HG02588 (cell line): ENCODE measurements at regions not wholly inside any gene's neighbourhood (a gene's known extent, or its start where the extent isn't known, plus 50 kb on each side); places are given as distances from the start of the nearest gene placed in this dataset.

Experiments used
- ATAC-seq: cut with Tn5 transposase; IDR thresholded peaks from one replicate; pipeline ENCODE4 v1.9.1; 2021; ENCODE audit warnings: mild to moderate bottlenecking, moderate library complexity; ENCODE audit not compliant: unreplicated experiment

DNA sequence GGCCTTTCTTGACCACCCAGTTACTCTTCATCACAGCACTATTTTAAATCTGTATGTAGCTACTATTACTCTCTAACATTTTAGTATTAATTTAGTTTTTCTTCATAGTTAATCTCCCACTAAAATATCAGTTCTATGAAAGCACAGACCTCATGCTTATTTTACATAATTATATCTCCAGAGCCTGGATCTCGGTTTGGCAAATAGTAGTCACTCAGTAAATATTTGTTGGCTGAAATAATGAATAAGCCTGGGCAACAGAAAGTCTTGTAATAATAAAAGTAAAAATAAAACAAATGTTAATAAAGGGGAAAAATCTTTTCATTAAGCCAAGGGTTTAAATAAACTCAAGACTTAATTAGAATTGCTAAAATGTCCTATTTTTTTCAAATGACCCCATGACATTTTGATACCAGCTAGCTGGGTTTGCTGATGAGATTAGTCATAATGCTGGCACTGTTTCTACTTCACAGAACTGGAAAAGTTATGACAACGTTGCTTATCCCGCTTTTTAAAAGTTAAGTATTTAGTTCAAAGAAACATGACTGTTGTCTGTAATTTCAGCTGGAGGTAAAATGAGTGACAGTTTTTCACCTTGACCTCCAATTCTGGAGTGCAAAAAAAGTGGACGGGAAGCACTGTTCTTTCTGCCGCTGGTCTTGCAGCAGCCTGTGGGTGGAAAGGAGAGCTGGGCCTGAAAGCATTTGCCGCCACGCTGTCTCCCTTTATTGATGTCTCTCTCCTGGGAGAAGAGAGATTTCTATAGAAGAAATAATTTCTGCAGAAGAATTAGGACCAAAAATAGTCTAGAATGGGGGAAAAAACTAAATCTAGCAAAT, 85.2 kb upstream of the SPATA13 start:
- no peak for ATAC-seq

DNA sequence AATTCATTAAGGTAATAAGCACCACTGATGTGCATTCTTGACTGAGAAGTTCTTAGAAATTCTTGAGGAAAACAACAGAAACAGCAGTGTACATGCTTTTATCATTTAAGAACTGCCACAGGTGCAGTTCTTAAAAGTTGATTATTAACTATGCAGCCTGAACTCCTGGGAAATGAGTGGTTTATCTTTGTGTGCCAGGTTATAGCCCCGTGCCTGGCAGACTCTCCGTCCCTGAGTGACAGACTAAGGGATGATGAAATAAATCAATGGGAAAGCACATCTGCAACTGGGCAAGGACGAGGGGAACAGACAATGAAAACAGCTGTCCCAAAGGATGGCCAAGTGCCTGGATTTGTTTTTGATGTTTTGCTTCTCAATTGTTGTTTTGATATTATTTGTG, 84.4 kb upstream of the SPATA13 start:
- ATAC-seq = no peak

DNA sequence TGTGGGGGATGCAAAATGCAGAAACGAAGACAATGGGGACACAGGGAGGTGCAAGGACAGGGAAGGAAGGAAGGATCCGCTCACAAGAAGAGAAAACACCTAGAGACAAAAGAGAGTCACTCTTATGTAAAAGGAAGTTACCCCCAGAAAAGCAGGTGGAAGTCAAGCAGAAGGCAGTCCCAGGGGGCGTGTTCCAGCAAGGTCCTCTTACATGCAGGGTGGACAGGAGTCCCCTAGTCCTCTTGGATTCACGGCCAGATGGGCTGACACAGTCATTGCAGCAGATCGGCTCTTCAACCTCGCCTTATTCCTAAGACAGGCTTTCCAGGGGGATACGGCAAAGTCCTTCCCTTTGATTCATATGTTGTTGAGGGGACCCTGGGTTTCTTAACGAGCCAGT, 83.9 kb upstream of the SPATA13 start:
- no peak for ATAC-seq

DNA sequence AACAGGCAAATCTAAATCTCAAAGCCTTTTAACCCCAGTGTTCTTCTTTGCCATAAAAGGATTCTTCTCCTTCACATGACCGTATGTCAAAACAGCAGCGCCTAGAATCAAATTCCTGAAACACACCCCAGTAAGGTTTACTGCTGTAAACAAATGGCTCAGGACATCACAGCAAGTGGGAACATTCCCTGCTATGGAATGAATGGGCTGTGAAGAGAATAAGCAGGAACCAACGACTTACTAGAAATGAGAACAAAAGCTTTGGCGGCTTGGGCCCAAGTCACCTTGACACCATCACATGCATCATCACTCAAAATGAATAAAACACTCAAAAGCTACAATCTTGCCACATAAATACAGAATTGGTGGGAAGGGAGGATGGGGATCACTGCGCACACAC, 80.4 kb upstream of the SPATA13 start:
- ATAC-seq = no peak

DNA sequence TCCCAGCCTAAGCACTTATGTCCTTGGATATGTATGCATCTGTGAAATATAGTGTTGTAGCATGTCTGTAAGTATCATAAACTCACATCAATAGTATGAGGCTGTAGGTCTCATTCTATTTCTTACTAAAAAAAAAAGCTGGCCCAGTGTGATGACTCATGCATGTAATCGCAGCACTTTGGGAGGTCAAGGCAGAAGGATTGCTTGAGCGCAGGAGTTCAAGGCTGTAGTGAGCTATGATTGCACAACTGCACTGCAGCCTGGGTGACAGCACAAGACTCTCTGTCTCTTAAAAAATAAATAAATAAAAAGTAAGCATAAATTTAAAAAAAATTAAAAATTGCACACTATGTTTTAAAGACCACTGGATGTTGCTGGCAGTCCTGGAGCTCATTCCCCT, 79.1 kb upstream of the SPATA13 start:
- no peak for ATAC-seq

DNA sequence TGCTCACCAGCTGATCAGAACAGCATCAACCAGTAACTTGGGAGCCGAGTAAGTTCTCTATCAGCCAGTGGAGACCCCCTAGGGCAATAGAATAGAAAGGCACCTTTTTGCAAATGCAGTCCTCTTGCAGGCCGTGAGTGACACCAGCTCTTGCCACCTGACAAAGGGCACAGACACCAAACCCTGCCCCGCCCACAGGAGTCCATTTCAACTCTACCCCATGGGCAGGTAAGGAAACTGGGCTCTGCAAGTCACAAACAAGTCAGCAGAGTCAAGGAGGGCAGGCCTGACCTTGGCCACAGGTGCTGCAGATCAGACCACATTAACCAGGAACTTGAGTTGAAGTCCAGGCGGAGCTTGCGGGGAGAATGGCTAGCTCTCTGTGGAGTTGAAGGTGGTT, 77.4 kb upstream of the SPATA13 start:
- no peak for ATAC-seq

DNA sequence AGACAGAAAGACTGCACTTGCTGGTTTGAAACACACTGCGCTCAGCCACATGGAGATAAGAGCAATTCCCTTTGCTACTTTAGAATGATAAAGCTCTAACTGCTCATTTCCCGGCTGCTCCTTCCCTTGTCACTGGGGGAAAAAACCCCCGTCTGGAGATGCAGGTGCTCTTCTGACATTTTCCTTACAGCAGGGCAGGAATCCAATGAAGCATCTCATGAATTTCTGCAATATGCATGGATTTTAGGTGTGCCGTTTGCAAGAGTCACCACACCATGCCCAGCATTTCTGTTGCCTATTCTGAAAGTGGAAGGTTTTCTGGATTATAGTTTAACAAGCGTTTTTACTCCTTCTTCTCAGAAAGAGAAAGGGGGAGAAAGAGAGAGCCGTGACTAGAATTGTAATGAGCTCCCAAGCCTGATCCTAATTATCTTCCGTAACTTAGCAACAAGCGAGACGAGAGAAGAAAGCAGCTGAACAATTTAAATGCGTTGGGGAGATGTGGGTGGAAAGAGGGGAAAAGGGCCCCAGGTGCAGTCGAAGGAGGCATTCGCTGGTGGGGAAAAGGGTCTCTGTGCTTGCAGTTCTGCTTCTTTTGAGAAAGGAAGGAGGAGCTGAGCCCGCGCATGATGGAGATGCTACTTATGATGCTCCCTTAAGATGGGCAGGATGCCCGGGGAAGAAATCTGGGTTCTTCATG, 76.6 kb upstream of the SPATA13 start:
- ATAC-seq = no peak

DNA sequence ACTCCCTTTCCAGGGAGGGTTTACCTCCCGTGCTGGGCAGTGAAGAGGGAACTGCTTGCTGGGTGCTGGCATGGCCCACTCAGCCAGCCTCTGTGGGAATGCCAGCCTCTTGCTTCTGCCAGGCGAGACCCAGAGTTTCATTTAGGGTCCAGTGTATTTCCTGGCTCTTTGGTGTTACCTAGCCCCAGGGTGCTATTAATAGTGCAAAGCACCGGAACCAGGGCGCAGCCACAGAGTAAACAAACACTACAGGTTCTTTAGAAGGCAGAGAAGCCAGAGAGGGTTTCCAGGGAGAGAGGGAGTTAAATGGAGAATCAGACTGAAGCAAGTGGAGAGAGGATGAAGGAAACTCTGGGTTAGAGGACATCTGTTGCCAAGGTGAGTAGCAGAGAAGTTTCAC, 74.9 kb upstream of the SPATA13 start:
- ATAC-seq = no peak

DNA sequence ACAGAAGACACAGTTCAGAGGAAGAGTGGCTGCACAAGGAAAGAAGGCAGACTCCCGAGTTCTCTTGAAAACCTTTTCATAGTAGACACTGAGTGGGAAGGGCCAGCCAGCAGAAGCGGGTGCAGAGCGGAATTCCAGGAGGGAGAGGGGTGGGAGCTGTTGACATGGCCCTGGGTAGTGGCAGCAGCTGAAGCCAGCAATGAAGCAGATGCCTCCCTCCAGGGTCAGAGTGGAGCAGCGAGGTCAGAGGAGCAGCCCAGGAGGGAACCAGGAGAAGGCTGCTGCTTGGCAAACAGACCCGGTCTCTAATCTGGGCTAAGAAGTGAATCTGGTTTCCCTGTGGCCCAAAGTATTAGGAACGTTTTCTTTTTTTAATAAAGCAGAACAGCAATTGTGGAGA, 73.9 kb upstream of the SPATA13 start:
- no peak for ATAC-seq

DNA sequence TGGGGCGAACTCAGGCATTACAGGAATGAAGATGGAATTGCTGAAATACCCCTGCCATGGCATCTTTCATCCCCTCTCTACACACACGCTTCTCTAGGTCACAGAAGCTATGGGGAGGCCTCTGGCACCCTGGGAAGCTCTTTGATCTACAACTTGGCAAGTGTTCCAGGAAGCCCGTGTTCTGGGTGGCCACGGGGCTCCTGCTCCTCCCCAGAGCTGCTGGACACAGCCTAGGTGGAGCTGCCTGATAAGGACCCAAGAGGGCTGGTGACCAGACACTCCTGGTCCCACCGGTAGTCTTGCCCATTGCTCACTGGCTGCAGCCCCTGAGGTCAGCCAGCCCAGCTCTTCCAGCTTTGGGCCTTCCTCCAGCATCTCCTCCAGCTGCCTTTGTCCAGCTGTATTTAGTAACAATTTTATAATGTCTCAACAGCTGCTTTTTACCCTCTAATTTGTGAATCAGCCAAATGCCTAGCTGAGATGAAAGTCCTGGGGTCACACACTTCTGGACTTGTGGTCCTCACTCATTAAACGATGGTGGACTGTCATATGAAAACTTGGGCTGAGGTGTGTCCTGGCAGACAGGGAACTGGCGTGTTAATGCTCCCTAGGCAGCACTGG, 72.8 kb upstream of the SPATA13 start:
- ATAC-seq = no peak

DNA sequence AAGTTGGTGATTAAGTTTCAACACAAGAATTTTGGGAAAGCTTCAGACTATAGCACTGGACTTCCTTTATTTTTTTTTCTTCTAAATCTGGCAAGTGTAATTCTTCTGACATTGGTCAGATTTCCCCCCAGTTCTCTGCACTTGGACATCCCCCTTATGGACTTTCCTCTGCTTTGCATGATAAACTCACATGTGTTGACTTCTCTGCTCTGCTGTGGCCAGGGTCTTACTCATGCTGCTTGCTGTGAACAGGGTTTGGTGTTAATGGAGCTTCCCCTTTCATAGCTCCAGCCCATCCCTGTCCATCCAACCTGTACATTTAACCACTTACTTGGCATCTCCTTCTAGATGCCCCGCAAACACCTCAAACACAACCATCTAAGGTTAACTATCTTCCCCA, 70.5 kb upstream of the SPATA13 start:
- ATAC-seq = no peak

DNA sequence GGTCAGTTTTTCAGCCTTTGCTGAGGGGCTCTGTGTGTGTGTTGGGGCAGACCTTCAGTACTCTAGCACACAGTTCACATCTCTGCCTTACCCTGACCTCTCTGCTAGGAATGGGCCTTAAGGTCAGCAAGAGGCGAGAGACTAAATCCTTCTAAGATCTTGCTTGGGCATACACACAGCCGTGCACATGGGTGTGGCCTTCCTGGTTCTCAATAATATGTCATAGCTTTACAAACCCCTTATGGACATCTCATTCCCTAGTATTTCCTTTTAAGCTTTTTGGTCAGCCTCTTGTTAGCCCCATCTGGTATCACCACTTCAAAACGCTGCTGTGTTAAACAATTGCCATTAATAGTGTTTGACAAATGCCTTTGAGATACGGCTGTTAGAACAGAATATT, 69.4 kb upstream of the SPATA13 start:
- no peak for ATAC-seq

DNA sequence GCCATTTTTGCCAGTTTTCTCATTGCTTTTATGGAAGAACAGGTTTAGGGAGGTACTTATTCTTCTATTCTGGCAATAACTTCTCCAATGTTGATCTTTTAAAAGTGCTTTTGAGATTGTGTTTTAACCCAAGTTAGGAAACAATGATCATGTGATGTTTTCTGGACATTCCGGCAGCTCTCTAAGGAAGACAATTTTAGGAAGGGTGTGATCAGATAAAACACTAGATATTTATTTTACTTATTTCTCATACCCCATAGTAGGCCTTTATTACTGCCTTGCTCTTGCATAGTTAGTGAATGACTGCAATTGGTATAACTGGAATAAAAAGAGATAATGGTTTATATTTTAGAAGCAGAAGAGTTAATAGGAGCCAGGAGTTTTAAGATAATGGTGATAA, 68.4 kb upstream of the SPATA13 start:
- no peak for ATAC-seq

DNA sequence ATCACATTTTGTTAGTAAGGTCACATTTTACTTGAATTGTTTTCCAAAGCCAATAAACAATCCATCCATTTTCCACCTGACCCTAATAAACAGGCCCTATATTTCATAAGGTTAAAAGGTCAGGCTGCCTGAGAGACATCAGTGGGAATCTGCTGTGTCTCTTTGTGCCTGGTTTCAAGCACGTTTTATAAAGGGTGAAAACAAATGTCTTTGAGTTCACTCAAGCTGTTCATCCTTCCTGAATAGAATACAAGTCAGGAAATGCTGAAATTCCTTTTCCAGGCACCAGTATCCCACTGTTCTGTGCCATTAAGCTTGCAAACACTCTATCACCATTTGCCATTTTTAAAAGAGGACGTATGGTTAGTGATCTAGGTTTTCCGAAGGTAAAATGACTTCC, 67.5 kb upstream of the SPATA13 start:
- no peak for ATAC-seq

DNA sequence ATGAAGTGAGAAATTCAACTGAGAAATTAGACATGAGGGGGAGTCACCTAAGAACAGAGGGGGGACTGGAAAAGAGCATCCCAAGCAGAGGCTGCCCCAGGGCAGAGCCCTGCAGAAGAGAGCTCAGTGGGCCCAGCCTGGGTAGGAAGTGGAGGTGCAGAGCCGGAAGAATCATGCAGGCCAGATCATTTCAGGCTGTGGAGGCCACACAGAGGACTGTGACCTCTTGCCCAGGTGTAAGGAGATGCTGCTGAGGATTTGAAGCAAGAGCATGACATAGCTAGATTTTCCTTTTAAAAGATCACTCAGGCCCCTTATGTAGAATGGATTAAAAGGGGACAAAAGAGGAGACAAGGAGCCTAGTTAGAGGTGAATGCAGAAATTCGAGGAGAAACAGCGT, 63.9 kb upstream of the SPATA13 start:
- ATAC-seq = no peak

DNA sequence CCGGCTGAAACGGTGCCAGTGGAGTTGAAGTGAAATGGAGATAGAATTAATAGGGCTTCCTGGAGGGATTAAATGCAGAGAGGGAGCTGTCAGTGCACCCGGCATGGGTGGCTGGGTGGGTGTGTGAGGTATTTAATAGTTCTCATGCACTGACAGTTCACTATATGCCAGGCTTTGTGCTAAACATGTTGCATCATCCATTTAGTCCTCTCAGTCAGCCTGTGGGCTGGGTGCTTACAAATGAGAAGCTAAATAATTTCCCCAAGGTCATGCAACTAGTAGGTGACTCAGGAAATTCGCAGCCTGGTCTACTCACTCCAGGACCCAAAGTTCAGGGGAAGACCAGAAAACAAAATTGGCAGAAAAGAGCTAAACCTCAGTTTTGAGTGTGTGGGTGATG, 63.5 kb upstream of the SPATA13 start:
- ATAC-seq = peak; percentile 82

DNA sequence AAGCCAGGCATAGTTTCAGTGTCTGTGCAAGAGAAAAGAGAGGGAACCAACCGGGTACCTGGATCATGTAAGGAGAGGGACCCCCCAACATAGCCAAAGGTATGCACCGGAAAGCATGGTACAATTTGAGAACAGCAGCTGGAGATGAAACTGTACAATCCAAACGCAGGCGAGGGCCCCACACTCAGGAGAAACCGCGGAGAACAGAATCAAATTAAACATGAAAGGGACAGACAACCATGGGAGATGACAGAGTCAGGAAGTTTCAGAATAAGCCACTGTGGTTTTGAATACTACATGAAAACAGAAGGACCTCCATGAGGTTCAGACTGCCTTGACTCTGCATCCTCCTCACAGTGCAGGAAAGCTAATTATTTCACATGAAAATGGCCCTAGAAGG, 62.9 kb upstream of the SPATA13 start:
- peak; percentile 34 for ATAC-seq

DNA sequence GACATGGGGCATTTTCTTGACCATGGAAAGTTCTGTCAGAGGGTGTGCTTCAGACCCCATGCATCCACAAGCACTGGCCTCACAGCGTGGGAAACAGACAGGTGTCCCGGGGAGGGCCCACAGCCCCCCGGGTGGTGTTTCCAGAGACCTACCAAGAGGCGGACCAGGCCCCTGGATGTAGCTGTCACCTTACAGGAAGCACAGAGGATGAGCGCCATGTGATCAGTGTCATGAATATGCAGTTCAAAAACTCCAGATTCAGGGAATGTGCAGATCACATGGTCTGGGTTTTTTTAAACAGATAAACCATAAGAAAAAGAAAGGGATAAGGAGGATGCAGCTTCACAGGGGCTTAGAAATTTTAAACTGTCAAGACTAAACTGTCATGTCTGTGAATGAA, 61.0 kb upstream of the SPATA13 start:
- no peak for ATAC-seq

DNA sequence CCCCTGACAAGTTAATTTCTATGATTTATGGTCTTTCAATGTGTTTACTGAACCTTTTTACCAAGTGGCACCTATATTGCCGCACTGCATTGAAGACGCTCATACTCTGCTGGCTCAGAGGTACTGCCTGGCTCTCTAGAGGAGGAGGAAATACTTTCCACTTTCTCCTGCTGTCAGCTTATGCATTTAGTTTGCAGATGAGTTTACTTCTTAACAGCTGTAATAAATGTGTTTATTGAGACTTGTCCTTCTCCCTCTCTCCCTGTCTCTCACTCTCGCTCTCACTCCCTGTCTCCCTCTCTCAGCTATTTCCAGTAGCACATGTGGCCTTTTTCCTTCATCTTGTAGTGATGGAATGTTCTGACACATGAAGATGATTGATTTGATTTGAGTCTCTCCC, 60.3 kb upstream of the SPATA13 start:
- no peak for ATAC-seq

DNA sequence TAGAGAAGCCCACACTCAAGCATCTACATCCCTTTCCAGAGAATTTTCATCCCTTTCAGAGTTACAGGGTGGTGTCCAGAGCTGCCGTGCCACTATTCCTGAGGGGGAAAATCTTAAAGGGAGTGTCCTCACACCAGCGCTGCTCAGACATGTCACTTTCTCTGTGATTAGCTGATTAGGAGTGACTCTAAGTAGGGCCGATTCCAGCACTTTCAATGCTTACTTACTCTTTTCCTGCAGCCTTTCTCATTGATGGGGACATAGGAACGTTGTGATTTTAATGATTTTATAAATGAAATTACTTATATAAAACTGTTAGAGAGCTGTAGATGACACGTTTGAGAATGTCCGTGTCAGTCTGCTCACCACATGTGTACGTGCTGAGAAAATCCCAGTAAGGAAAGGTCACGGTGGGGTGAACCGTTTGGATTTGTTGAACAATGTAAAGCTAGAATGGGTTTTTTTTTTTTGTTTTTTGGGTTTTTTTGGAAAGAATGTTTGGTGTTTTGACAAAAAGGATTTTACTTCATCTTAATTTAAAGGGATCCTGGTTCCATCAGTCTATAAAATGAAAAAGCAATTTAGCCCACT, 56.6 kb upstream of the SPATA13 start:
- no peak for ATAC-seq

DNA sequence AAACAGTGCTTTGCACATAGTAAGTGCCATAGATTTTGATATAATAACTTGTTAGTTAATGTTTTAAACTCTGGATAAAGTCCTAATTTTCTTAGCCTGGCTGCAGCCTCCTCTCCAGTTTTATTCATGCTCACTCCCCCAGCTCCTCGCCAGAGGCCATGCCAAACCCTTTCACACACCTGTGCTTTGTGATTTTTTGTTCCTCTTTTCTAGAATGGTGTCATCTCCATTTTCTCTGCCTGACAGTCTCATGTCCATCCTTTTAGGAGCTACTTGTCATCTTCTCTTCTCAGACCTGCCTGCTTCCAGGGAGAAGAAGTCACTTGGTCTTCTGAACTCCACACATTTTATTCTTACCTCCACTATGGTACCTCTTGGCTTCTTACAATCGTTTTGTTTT, 55.8 kb upstream of the SPATA13 start:
- ATAC-seq = no peak

DNA sequence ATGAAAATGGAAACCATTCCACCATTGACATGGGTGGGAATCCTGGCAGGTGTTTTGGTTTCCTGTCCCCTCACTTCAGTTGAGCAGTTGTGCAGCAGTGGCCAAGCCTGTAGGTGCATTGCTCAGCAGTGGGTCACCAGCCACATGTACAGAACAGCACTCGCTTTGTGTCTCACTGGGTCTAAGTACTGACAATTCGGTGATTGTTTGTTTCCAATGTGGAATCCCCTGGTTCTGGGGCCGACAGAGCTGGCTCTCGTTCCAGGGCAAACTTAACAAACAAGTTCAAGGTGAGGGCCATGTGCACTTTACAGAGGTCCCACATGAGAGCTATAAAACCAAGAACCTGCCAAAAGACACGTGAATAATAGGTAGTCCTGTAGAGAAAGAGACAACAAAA, 54.1 kb upstream of the SPATA13 start:
- no peak for ATAC-seq
